ENCODE measurements at regions not wholly inside any gene's neighbourhood (a gene's known extent, or its start where the extent isn't known, plus 50 kb on each side); places are given as distances from the start of the nearest gene placed in this dataset.

DNA sequence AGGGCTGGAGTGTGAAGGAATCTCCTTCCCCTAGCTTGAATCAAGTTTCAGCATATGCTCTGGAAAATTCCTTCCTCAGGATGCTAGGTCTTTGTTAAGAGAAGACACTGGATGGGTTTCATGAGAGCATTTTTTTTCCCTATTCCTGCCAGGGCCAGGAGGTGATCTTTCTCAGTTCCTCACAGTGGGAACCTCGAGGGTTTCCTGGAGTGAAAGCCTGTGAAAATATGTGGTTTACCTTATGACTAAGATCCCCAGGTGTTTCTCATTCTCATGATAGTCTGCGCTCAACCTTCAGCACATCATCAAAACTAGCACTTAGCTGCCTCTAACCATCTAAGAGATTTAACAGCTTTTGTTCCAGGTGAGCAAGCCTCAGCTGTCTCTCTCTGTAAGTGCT, 985.3 kb upstream of the FAT3 start:
- DNase-seq = no peak
- Mint-ChIP-seq H3K4me1 (no peaks in the 10 kb centered on the region), H3K27me3 (no peaks in the 10 kb centered on the region), H3K27ac (no peak overlapping the region), H3K36me3 (ENCODE audit: low read depth) (no peaks in the 10 kb centered on the region), H3K4me3 (no peak overlapping the region), H3K9me3 (no peaks in the 10 kb centered on the region)
- intact Hi-C loops (cut with micrococcal nuclease) = no loop called here

DNA sequence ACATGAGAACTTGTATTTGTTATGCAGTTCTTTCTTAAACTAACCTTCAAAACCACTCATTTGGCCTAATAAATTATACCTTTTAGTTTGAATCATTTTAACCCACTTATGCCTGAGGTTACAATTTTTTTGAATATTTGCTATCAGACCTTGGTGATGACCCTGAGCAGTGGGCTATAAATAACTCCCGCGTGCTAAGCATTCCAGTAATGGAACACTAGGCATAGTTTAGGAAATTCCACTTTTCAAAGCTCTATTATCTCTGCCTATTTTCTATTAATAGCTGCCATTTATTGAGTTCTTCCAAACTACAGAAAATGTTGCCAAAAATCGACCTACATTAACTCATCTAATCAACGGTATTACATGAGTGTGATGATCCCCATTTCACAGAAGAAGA, 993.4 kb upstream of the FAT3 start:
- Mint-ChIP-seq H3K36me3 (ENCODE audit: low read depth) (no peaks in the 10 kb centered on the region), H3K27me3 (no peaks in the 10 kb centered on the region), H3K27ac (no peak overlapping the region), H3K4me3 (no peak overlapping the region), H3K9me3 (no peaks in the 10 kb centered on the region), H3K4me1 (no peaks in the 10 kb centered on the region)
- DNase-seq = no peak
- intact Hi-C loops (cut with micrococcal nuclease) = no loop called here

DNA sequence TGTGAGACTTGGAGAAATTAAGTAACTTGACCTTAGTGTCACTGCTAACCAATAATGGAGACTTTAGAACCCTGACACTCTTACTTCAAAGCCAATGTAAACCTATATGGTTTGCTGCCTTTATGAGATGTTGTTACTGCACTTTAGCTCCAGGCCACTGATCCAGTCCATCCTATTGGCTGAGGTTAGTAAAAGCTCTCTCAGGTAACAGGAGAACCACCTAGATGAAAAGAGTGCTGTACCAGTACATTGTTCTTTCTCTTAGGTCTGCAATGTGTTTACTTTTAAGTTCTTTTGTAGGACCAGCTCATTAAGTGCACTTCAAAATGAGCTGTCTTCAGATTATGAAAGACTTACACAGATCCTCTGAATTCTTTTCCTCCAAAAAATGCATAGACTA, 994.0 kb upstream of the FAT3 start:
- DNase-seq = no peak
- Mint-ChIP-seq H3K36me3 (ENCODE audit: low read depth) (no peaks in the 10 kb centered on the region), H3K27ac (no peak overlapping the region), H3K9me3 (no peaks in the 10 kb centered on the region), H3K4me1 (no peaks in the 10 kb centered on the region), H3K27me3 (no peaks in the 10 kb centered on the region), H3K4me3 (no peak overlapping the region)
- intact Hi-C loops (cut with micrococcal nuclease) = no loop called here

DNA sequence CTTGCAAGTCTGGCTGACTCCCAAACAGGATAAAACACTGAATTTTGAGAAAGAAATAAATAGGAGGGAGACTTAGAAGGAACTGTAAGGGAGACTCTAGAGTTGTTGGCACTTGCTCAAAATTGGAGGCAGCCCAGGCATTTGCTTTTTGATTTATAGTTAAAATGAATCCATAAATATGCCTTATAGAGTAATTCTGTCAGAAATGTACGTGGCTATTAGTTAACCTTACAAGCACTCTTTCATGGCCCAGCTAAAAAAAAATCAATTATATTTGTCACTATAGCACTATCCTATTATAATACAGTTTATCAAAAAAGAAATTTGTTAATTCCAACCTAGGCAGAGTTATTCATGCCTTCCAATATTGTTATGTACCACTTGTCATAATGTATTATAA, 1000.0 kb upstream of the CHORDC1 start:
- intact Hi-C loops (cut with micrococcal nuclease) = no loop called here
- no peak for DNase-seq
- Mint-ChIP-seq H3K9me3 (peaks cover 4% of the 10 kb centered on the region), H3K4me1 (no peaks in the 10 kb centered on the region), H3K36me3 (ENCODE audit: low read depth) (no peaks in the 10 kb centered on the region), H3K4me3 (no peak overlapping the region), H3K27me3 (no peaks in the 10 kb centered on the region), H3K27ac (no peak overlapping the region)

DNA sequence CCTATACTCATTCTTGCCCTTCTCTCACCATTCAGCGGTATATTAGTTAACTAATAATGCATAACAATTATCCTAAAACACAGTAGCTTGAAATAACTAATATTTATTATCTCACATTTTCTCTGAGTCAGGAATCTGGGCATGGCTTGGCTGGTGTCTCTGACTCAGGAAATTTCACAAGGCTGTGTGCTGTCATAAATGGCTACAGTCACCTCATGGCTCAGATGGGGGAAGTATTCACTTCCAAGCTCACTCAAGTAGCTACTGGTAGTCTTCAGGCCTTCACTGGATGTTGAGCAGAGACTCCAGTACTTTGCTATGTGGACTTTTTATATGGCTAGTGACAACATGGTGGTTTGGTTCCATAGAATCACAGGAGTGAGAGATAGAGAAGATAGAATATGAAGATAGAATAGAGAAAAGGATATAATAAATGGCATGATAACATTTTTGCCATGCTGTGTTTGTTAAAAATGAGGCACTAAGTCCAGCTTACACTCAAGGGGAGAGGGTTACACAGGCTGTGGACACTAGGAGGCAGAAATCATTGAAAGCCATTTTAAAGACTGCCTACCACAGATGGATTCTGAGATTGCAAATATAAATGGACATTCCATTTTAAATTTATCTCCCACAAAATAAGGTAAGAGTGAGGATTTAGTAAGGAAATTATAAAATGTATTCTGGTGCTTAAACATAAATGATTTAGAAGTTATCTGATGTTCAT, 997.8 kb upstream of the CHORDC1 start:
- H3K4me3 Mint-ChIP-seq = no peak overlapping the region
- no peaks in the 10 kb centered on the region for H3K27me3 Mint-ChIP-seq
- H3K27ac Mint-ChIP-seq = no peak overlapping the region
- DNase-seq = no peak
- intact Hi-C loops (cut with micrococcal nuclease) = no loop called here
- H3K4me1 Mint-ChIP-seq = no peaks in the 10 kb centered on the region
- peaks cover 4% of the 10 kb centered on the region for H3K9me3 Mint-ChIP-seq
- H3K36me3 Mint-ChIP-seq (ENCODE audit: low read depth) = no peaks in the 10 kb centered on the region

DNA sequence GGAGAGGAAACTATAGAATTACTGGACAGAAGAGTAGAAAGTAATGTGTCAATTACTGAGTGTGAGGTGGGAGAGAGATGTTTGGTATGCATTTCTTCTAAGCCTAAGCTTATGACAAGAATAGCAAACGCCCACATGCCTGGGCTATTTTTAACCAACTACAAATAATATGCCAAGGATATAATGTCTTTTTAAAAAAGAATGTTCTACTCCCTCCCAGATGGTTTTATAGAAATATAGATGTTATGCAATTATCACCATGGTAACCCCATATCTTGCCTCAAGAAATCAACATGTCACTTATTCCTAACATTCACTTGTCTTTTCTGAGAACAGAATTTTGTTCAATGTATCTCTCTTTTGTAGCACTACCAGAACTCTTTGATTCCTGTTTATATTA, 996.7 kb upstream of the CHORDC1 start:
- Mint-ChIP-seq H3K27ac (no peak overlapping the region), H3K4me3 (no peak overlapping the region)
- no peak for DNase-seq

DNA sequence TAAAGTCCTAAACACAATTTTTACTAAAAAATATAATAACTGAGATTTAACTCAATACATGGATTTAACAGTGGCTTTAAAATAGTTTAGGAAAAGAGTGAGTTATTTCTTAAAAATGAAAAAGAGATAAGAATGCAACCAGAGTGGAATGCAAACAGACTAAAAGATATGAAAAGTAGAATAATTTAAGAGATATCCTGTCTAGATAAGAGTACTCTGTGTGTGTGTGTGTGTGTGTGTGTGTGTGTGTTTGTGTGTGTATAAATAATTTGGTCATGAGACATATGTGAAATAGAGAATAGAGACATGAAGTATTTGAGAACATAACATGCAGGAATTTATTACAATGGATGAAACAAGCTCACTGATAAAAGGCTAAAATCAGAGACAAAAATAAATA, 986.9 kb upstream of the CHORDC1 start:
- Mint-ChIP-seq H3K4me1 (no peaks in the 10 kb centered on the region), H3K4me3 (no peak overlapping the region), H3K27me3 (no peaks in the 10 kb centered on the region), H3K9me3 (no peaks in the 10 kb centered on the region), H3K27ac (no peak overlapping the region), H3K36me3 (ENCODE audit: low read depth) (no peaks in the 10 kb centered on the region)
- DNase-seq = no peak
- intact Hi-C loops (cut with micrococcal nuclease) = no loop called here

More for the DNA sequence above, 996.7 kb upstream of the CHORDC1 start:
- intact Hi-C loops (cut with micrococcal nuclease) = no loop called here
- no peaks in the 10 kb centered on the region for H3K36me3 Mint-ChIP-seq (ENCODE audit: low read depth)
- H3K9me3 Mint-ChIP-seq = peaks cover 4% of the 10 kb centered on the region
- no peaks in the 10 kb centered on the region for H3K4me1 Mint-ChIP-seq
- H3K27me3 Mint-ChIP-seq = no peaks in the 10 kb centered on the region

DNA sequence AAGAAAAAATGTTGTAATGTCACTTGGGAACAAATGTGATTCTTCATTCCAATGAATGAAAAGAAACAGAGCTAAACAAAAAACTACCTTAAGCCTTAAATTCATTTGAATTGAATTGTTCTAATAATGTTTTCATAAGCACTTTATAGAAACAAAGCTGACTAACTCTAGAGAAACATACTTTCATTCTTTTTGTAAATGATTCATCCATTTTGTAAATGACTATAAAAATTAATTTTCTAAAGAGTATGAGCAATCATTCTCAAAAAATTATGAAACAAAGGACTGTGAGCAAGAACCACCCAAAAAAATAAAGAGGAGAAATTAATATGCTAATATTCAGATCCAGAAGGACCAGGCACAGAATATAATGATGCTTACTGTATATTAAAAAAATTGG, 986.5 kb upstream of the CHORDC1 start:
- Mint-ChIP-seq H3K9me3 (no peaks in the 10 kb centered on the region), H3K4me3 (no peak overlapping the region), H3K27ac (no peak overlapping the region), H3K4me1 (no peaks in the 10 kb centered on the region), H3K36me3 (ENCODE audit: low read depth) (no peaks in the 10 kb centered on the region), H3K27me3 (no peaks in the 10 kb centered on the region)
- intact Hi-C loops (cut with micrococcal nuclease) = no loop called here
- no peak for DNase-seq

DNA sequence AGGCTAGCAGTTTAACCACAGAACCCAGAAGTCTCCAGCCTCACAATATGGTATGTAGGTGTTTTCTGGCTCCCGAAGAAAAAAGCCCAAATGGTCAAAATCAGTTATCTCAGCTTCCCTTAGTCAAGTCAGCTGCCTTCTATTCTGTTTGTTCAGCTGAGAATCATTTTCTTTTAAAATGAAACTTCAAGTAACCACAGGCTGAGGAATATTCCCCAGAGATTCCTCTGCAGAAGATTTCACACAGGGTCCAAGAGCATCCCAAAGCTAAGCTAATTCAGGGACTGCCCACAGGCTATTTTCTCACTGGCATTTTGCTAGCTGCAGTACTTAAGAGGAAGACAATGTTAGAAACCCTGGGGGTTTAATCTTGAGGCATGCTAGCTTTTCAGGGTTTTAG, 977.0 kb upstream of the CHORDC1 start:
- Mint-ChIP-seq H3K36me3 (ENCODE audit: low read depth) (no peaks in the 10 kb centered on the region), H3K27me3 (no peaks in the 10 kb centered on the region), H3K27ac (no peak overlapping the region), H3K9me3 (no peaks in the 10 kb centered on the region), H3K4me1 (no peaks in the 10 kb centered on the region), H3K4me3 (no peak overlapping the region)
- intact Hi-C loops (cut with micrococcal nuclease) = no loop called here
- no peak for DNase-seq

DNA sequence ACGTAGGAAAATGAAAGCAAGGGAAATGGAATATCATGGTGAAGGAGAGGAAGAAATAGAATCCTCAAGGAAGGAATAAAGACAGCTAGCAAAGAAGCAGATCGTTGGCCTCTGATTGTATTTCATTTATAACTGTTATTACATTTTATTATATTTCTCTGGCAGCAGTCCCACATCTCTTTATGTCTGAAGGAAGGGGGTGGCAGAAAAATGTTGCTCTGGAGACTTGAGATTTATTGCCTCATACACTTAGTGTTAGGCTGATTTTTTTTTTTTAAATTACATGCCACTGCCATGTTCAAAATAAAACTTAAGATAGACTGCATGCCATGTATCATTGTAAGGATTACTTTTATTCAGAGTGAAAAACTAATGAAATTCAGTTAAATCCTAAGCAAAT, 971.7 kb upstream of the CHORDC1 start:
- Mint-ChIP-seq H3K4me1 (no peaks in the 10 kb centered on the region), H3K36me3 (ENCODE audit: low read depth) (no peaks in the 10 kb centered on the region), H3K27ac (no peak overlapping the region), H3K9me3 (no peaks in the 10 kb centered on the region), H3K27me3 (no peaks in the 10 kb centered on the region), H3K4me3 (no peak overlapping the region)
- intact Hi-C loops (cut with micrococcal nuclease) = no loop called here
- DNase-seq = no peak

DNA sequence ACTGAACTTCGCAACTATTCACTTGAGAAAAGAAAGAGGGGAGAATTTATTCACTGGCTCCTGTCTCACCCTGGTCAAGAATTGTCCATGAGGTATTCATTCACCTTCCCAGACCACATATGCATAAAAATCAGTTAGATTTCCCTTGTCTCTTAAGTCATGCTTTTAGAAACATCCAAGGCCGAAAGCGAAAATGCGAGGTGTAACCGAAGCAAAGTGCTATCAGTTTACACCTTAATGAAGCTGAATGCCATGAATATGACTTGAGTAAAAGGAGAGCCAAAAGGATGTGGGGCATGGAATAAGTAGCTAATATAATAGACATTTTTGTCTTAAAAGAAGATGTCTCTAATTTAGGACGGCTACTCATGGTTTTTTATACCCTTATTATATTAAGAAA, 965.6 kb upstream of the CHORDC1 start:
- Mint-ChIP-seq H3K27me3 (no peaks in the 10 kb centered on the region), H3K4me3 (no peak overlapping the region), H3K36me3 (ENCODE audit: low read depth) (no peaks in the 10 kb centered on the region), H3K9me3 (no peaks in the 10 kb centered on the region), H3K27ac (no peak overlapping the region), H3K4me1 (no peaks in the 10 kb centered on the region)
- intact Hi-C loops (cut with micrococcal nuclease) = no loop called here
- no peak for DNase-seq

DNA sequence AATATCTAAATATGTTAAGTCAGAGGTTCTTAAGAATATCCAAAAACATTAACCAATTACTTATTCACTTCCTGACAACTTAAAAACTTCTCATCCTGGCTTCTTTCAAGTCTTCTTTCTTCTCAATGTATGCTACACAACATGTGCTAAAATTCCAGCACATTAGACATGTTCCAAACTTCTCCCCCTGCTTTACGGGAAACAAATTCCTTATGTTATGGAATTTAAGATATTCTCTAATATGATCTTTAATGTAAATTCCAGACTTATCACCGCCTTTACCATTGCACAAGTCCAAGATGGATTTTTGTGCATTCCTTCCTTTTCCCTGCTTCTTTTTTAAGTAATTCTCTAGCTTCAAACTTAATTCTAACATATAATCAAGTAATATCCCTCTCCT, 964.5 kb upstream of the CHORDC1 start:
- Mint-ChIP-seq H3K4me3 (no peak overlapping the region), H3K36me3 (ENCODE audit: low read depth) (no peaks in the 10 kb centered on the region), H3K9me3 (no peaks in the 10 kb centered on the region), H3K27ac (no peak overlapping the region), H3K4me1 (no peaks in the 10 kb centered on the region), H3K27me3 (no peaks in the 10 kb centered on the region)
- intact Hi-C loops (cut with micrococcal nuclease) = no loop called here
- no peak for DNase-seq

DNA sequence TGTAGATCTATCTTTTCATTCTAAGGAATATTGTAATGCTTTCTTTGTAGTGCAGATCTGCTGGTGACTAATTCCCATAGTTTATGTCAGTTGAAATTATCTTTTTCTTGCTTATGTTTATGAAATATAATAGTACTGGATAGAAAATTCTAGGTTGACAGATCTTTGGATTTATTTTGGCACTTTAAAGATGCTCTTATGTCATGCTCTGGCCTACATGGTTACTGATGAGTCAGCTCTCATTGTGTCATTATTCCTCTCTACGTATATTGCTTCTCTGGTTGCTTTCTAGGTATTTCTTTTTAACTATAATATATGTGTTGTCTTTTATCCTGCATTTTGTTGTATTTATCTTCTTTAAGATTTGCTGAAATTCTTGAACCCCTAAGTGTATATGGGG, 955.5 kb upstream of the CHORDC1 start:
- Mint-ChIP-seq H3K4me3 (no peak overlapping the region), H3K36me3 (ENCODE audit: low read depth) (no peaks in the 10 kb centered on the region)

DNA sequence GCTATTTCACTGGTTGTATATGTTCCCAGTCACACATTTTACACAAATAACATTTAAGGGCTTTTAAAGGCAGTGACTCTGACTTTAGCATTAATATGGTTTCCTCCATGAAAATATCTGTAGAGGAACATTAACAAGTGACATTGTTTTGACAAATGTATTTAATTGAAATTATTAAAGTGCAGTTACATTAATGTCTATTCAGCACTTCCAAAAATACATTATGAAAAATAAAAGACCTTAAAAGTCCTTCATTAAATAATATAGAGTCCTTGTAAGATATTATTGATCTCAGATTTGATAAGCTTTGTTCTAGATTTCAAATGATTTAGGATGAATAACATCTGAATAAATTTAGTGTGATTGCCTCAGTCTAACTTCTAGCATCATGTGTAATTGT, 951.9 kb upstream of the CHORDC1 start:
- intact Hi-C loops (cut with micrococcal nuclease) = no loop called here
- Mint-ChIP-seq H3K9me3 (peaks cover 8% of the 10 kb centered on the region), H3K27ac (no peak overlapping the region), H3K36me3 (ENCODE audit: low read depth) (no peaks in the 10 kb centered on the region), H3K27me3 (no peaks in the 10 kb centered on the region), H3K4me3 (no peak overlapping the region), H3K4me1 (no peaks in the 10 kb centered on the region)
- DNase-seq = no peak

More for the DNA sequence above, 955.5 kb upstream of the CHORDC1 start:
- Mint-ChIP-seq H3K27me3 (no peaks in the 10 kb centered on the region), H3K27ac (no peak overlapping the region), H3K4me1 (no peaks in the 10 kb centered on the region), H3K9me3 (peaks cover 4% of the 10 kb centered on the region)
- intact Hi-C loops (cut with micrococcal nuclease) = no loop called here
- DNase-seq = no peak

DNA sequence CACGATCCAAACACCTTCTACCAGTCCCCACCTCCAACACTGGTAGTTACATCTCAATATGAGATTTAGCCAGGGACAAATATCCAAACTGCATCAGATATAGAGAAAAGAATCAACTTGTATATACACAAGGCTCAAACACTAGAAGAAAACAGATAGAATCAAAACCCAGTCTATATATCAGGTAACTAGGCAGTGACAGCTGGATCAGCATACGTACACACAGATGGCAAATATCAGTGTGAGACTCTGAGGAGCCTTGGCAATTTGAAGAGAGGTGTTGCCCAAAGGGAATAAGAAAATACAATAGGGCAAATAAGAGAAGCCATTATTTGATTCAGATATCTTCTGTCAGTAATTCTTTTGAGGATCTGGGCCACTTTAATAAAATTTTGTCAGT, 951.3 kb upstream of the CHORDC1 start:
- Mint-ChIP-seq H3K27me3 (no peaks in the 10 kb centered on the region), H3K27ac (no peak overlapping the region), H3K9me3 (peaks cover 8% of the 10 kb centered on the region), H3K4me3 (no peak overlapping the region), H3K36me3 (ENCODE audit: low read depth) (no peaks in the 10 kb centered on the region), H3K4me1 (no peaks in the 10 kb centered on the region)
- intact Hi-C loops (cut with micrococcal nuclease) = no loop called here
- no peak for DNase-seq

All from activated CD4-positive, alpha-beta T cell treated with anti-CD3 and anti-CD28 coated beads, Interleukin-2, amount 10 ng/mL, durations not matched to agents 24 days and 14 days (primary cell).